Ectodermal cell (in vitro differentiated cells): ENCODE measurements at regions not wholly inside any gene's neighbourhood (a gene's known extent, or its start where the extent isn't known, plus 50 kb on each side); places are given as distances from the start of the nearest gene placed in this dataset.

Experiments used
- H3K27ac ChIP-seq: 2 replicates; pipeline ENCODE4 v1.7.0; 2013; ENCODE audit warnings: mild to moderate bottlenecking, low read depth, low read length; ENCODE audit not compliant: insufficient read depth, poor library complexity, severe bottlenecking
- H3K27me3 ChIP-seq: 2 replicates; pipeline ENCODE4 v1.7.0; 2013; ENCODE audit warnings: mild to moderate bottlenecking, low read length; ENCODE audit not compliant: insufficient read depth, control insufficient read depth, poor library complexity, severe bottlenecking
- H3K36me3 ChIP-seq: one replicate; pipeline ENCODE4 v1.7.0; 2013; ENCODE audit warnings: low read length; ENCODE audit not compliant: control insufficient read depth, insufficient read depth
- H3K4me1 ChIP-seq: one replicate; pipeline ENCODE4 v1.7.0; 2013; ENCODE audit warnings: low read length; ENCODE audit not compliant: control insufficient read depth, insufficient read depth
- H3K4me3 ChIP-seq: 2 replicates; pipeline ENCODE4 v1.7.0; 2013; ENCODE audit warnings: low read depth, low read length, control low read depth; ENCODE audit not compliant: insufficient read depth
- H3K9me3 ChIP-seq: 2 replicates; pipeline ENCODE4 v1.7.0; 2013; ENCODE audit warnings: mild to moderate bottlenecking, low read length, moderate library complexity; ENCODE audit not compliant: control insufficient read depth
- WGBS, 2 experiments: methylation state at CpG; one replicate each; pipeline ENCODE4 v1.1.7; 2013; ENCODE audit warnings: missing lambda C conversion rate in 2 of 2; 5-methylcytosine and 5-hydroxymethylcytosine counted together

DNA sequence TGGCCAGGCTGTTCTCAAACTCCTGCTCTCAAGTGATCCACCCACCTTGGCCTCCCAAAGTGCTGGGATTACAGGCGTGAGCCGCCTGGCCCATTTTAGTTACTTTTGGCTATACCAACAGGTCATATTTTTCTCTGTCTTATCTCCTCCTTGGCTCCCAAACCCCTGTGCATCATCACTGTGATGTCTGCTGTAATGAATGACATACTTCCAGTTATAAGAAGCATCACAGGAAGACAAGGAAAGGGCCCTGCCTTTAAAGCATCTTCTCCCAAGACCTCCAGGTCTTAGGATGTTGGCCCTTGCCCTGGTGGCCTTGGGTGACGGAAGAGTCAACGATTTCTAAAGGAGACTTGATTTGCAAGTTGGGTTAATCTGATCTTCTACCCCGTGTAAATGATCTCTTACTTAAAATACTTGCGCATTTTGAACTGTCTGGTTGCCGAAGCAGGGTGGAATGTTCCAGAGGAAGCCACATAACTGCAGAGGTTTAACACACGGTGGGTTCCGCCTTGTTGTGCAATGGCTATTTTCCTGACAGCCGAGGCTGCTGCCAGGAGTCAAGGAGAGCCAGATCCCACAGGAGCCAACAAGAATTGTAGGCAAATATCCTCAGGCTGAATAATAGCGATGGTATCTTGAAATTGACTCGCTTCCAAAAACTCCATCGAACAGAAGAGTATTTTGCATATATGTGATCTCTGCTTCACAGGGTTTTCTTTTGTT is 55.7 kb upstream of the PLXNC1 start:
- H3K4me3 ChIP-seq: no peak overlapping the region
- no peaks in the 10 kb centered on the region for H3K4me1 ChIP-seq
- no peaks in the 10 kb centered on the region for H3K27me3 ChIP-seq
- WGBS, 2 experiments: 94 to 95% methylated on average over 13 of the region's 13 CpGs
- no peaks in the 10 kb centered on the region for H3K36me3 ChIP-seq
- H3K9me3 ChIP-seq: no peaks in the 10 kb centered on the region
- H3K27ac ChIP-seq: no peak overlapping the region

DNA sequence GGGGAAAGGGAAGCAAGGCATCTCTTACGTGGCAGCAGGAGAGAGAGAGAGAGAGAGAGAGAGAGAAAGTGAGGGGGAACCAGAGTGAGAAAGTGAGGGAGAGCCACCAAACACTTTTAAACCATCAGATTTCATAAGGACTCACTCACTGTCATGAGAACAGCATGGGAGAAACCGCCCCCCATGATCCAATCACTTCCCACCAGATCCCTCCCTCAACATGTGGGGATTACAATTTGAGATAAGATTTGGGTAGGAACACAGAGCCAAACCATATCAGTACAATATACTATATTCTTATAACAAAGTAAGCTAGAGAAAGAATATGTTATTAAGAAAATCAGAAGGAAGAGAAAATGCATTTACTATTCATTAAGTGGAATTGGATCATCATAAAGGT is 53.7 kb upstream of the PLXNC1 start:
- Histone ChIP-seq H3K9me3 (no peaks in the 10 kb centered on the region), H3K36me3 (no peaks in the 10 kb centered on the region), H3K4me3 (no peak overlapping the region), H3K27ac (no peak overlapping the region), H3K27me3 (peaks cover 3% of the 10 kb centered on the region), H3K4me1 (no peaks in the 10 kb centered on the region)
- WGBS, 2 experiments: 80 to 100% methylated on average over 1 to 2 of the region's 2 CpGs

DNA sequence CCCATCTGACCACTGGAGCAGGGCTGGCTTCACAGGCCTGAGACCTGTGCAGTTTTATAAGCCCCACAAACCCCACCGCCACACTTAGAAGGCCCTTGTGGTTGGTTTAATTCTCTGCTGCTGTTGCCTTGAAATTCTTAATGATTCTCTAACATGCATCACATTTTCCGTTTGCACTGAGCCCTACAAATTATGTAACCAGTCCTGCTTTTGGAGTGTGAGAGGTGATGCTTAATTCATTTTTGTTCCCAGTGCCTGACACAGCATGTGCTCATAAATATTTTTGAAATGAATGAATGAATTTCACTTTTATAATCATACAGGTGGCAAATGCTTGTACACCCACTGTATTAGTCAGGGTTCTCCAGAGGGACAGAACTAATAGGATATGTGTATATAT is 52.8 kb upstream of the PLXNC1 start:
- no peak overlapping the region for H3K4me3 ChIP-seq
- H3K27me3 ChIP-seq: peaks cover 12% of the 10 kb centered on the region
- H3K9me3 ChIP-seq: no peaks in the 10 kb centered on the region
- no peaks in the 10 kb centered on the region for H3K4me1 ChIP-seq
- H3K36me3 ChIP-seq: no peaks in the 10 kb centered on the region
- 83 to 88% methylated on average over 2 of the region's 2 CpGs for WGBS, 2 experiments
- no peak overlapping the region for H3K27ac ChIP-seq

DNA sequence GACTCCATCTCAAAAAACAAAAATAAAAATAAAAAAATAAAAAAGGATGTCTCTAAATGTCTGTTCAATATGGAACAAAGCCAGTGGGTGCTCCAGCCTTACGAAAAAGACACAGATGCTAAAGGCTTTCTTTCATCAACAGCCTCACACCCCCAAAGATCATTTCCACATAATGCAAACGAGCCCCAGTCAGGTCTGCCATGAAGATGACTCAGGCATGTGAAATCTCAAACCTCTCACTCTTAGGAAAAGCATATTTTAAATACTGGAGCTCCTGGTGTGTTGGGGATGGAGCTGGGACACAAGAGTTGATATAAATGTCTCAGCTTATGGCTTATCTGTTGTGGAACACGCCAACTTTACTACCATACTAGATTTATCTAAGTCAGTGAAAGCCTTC is 49.9 kb upstream of the PLXNC1 start:
- H3K36me3 ChIP-seq: no peaks in the 10 kb centered on the region
- no peaks in the 10 kb centered on the region for H3K9me3 ChIP-seq

More for the DNA sequence above, 49.9 kb upstream of the PLXNC1 start:
- no peak overlapping the region for H3K4me3 ChIP-seq
- WGBS, 2 experiments: 83 to 85% methylated on average over 2 to 3 of the region's 3 CpGs
- H3K27ac ChIP-seq: no peak overlapping the region
- H3K27me3 ChIP-seq: peaks cover 27% of the 10 kb centered on the region
- H3K4me1 ChIP-seq: no peaks in the 10 kb centered on the region
